ENCODE measurements at regions not wholly inside any gene's neighbourhood (a gene's known extent, or its start where the extent isn't known, plus 50 kb on each side); places are given as distances from the start of the nearest gene placed in this dataset.
A peak's percentile ranks its signal among the peaks of the same experiment; 100 is the strongest.

GRCh38 chr6:90402831-90403192, 106.2 kb upstream of the BACH2 start:
- peaks cover 56% of the 10 kb centered on the region for H3K4me1 ChIP-seq (ENCODE audit: control insufficient read depth, insufficient read depth, low read length, poor library complexity, severe bottlenecking)
- no peaks in the 10 kb centered on the region for H3K27me3 ChIP-seq (ENCODE audit: control insufficient read depth, insufficient read depth, low read length)
- Mint-ChIP-seq H3K27me3 (peaks cover 8% of the 10 kb centered on the region), H3K27ac (peak overlapping the region; percentile 92 to 97 (median 94)), H3K9me3 (no peaks in the 10 kb centered on the region), H3K4me3 (peak overlapping the region in 3 of 4 donors; percentile 72 to 86 (median 79)), H3K36me3 (no peaks in the 10 kb centered on the region), H3K4me1 (peaks cover 9 to 79% (median 62%) of the 10 kb centered on the region in 4 donors)
- DNase-seq, result no peak
- no peak for ATAC-seq (ENCODE audit: low read depth in 2 of 2)
- H3K4me3 ChIP-seq (ENCODE audit: low read depth, low read length), result peak overlapping the region; percentile 66
- H3K27ac ChIP-seq (ENCODE audit: insufficient read depth, low read length, poor library complexity, severe bottlenecking), result peak overlapping the region; percentile 78
- no peaks in the 10 kb centered on the region for H3K9me3 ChIP-seq (ENCODE audit: control insufficient read depth in 2 of 2, low read length in 2 of 2)
- no peaks in the 10 kb centered on the region for H3K36me3 ChIP-seq (ENCODE audit: control insufficient read depth, insufficient read depth, low read length)

DNA sequence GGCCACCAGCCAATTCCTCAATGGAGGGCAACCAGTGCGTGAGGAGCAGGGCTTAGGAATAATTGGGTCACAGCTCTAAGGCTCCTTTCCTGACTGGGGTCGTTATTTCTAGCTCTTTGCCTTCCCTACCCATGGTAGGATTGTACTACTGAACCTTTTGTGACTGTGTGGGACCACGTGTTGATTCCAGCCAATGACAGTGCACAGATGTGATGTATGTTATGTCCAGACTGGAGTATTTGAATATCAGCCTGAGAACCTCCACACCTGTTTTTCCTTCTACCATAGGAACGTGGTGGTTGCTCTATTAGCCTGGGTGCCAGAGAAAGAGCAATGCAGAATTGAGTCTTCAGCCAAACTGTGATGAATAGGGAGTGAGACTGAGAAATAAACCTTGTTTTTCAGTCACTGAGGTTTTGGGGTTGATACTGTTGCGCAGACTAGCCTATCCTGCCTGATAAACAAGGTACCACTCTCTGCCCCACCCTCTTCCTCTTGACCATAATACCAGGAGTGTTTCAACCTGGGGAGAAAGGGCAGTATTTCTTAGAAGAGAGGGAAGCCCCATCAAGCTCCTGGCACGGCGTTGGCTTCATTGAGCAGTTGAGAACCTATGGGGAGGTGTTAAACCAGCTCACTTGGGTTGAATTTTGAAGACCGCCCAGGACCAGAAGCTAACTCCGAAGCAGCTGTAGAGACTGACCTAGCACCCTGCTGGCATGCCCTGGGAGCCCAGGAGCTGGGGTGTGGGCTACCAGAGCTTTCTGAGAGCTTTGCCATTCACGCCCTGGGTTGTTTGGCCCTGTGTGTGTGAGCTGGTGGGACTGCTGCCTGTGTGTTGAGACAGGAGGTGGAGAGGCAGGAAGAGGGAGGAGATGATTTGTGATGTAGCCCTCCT, 105.5 kb upstream of the BACH2 start:
- H3K27me3 Mint-ChIP-seq, result peaks cover 6% of the 10 kb centered on the region
- peak overlapping the region; percentile 66 for H3K4me3 ChIP-seq (ENCODE audit: low read depth, low read length)
- DNase-seq, result peak in 2 of 3 donors; percentile 49 to 89

GRCh38 chr6:90399970-90400369, 103.3 kb upstream of the BACH2 start:
- H3K4me1 ChIP-seq (ENCODE audit: control insufficient read depth, insufficient read depth, low read length, poor library complexity, severe bottlenecking), result peaks cover 65% of the 10 kb centered on the region

More for the DNA sequence above, 105.5 kb upstream of the BACH2 start:
- Histone ChIP-seq H3K27ac (ENCODE audit: insufficient read depth, low read length, poor library complexity, severe bottlenecking) (peak overlapping the region; percentile 78), H3K27me3 (ENCODE audit: control insufficient read depth, insufficient read depth, low read length) (no peaks in the 10 kb centered on the region), H3K36me3 (ENCODE audit: control insufficient read depth, insufficient read depth, low read length) (no peaks in the 10 kb centered on the region), H3K4me1 (ENCODE audit: control insufficient read depth, insufficient read depth, low read length, poor library complexity, severe bottlenecking) (peaks cover 62% of the 10 kb centered on the region), H3K9me3 (ENCODE audit: control insufficient read depth in 2 of 2, low read length in 2 of 2) (no peaks in the 10 kb centered on the region)
- H3K9me3 Mint-ChIP-seq, result no peaks in the 10 kb centered on the region
- peak overlapping the region in 3 of 4 donors; percentile 72 to 79 (median 78) for H3K4me3 Mint-ChIP-seq
- no peaks in the 10 kb centered on the region for H3K36me3 Mint-ChIP-seq
- H3K4me1 Mint-ChIP-seq, result peaks cover 9 to 84% (median 67%) of the 10 kb centered on the region in 4 donors
- ATAC-seq (ENCODE audit: low read depth in 2 of 2), result peak; percentile 39 to 59
- peak overlapping the region; percentile 92 to 97 (median 94) for H3K27ac Mint-ChIP-seq

GRCh38 chr6:90397929-90398674, 101.5 kb upstream of the BACH2 start:
- Histone ChIP-seq H3K36me3 (ENCODE audit: control insufficient read depth, insufficient read depth, low read length) (no peaks in the 10 kb centered on the region), H3K9me3 (ENCODE audit: control insufficient read depth in 2 of 2, low read length in 2 of 2) (no peaks in the 10 kb centered on the region), H3K4me1 (ENCODE audit: control insufficient read depth, insufficient read depth, low read length, poor library complexity, severe bottlenecking) (peaks cover 59% of the 10 kb centered on the region), H3K27ac (ENCODE audit: insufficient read depth, low read length, poor library complexity, severe bottlenecking) (peak overlapping the region; percentile 72), H3K4me3 (ENCODE audit: low read depth, low read length) (peak overlapping the region; percentile 60), H3K27me3 (ENCODE audit: control insufficient read depth, insufficient read depth, low read length) (no peaks in the 10 kb centered on the region)
- H3K9me3 Mint-ChIP-seq, result no peaks in the 10 kb centered on the region
- H3K27me3 Mint-ChIP-seq, result peaks cover 18% of the 10 kb centered on the region
- H3K4me1 Mint-ChIP-seq, result peaks cover 12 to 77% (median 63%) of the 10 kb centered on the region in 4 donors
- DNase-seq (peak; percentile 63 to 88 (median 67)), ATAC-seq (ENCODE audit: low read depth in 2 of 2) (peak; percentile 87 to 93)
- peak overlapping the region; percentile 85 to 93 (median 87) for H3K27ac Mint-ChIP-seq
- H3K4me3 Mint-ChIP-seq, result peak overlapping the region; percentile 21 to 68 (median 42)
- no peaks in the 10 kb centered on the region for H3K36me3 Mint-ChIP-seq

More at GRCh38 chr6:90399970-90400369, 103.3 kb upstream of the BACH2 start:
- Mint-ChIP-seq H3K4me3 (peak overlapping the region in 1 of 4 donors; percentile 29), H3K27ac (peak overlapping the region; percentile 5 to 34 (median 21)), H3K9me3 (no peaks in the 10 kb centered on the region), H3K4me1 (peaks cover 4 to 77% (median 69%) of the 10 kb centered on the region in 4 donors), H3K36me3 (no peaks in the 10 kb centered on the region), H3K27me3 (peaks cover 13% of the 10 kb centered on the region)
- H3K9me3 ChIP-seq (ENCODE audit: control insufficient read depth in 2 of 2, low read length in 2 of 2), result no peaks in the 10 kb centered on the region
- H3K27me3 ChIP-seq (ENCODE audit: control insufficient read depth, insufficient read depth, low read length), result no peaks in the 10 kb centered on the region
- ATAC-seq (ENCODE audit: low read depth in 2 of 2) (no peak), DNase-seq (no peak)
- H3K36me3 ChIP-seq (ENCODE audit: control insufficient read depth, insufficient read depth, low read length), result no peaks in the 10 kb centered on the region
- H3K4me3 ChIP-seq (ENCODE audit: low read depth, low read length), result no peak overlapping the region
- H3K27ac ChIP-seq (ENCODE audit: insufficient read depth, low read length, poor library complexity, severe bottlenecking), result no peak overlapping the region

GRCh38 chr6:90397047-90397446, 100.4 kb upstream of the BACH2 start:
- peaks cover 50% of the 10 kb centered on the region for H3K4me1 ChIP-seq (ENCODE audit: control insufficient read depth, insufficient read depth, low read length, poor library complexity, severe bottlenecking)
- no peaks in the 10 kb centered on the region for H3K9me3 ChIP-seq (ENCODE audit: control insufficient read depth in 2 of 2, low read length in 2 of 2)
- H3K4me3 ChIP-seq (ENCODE audit: low read depth, low read length), result no peak overlapping the region
- H3K27ac ChIP-seq (ENCODE audit: insufficient read depth, low read length, poor library complexity, severe bottlenecking), result no peak overlapping the region
- H3K27me3 Mint-ChIP-seq, result peaks cover 18% of the 10 kb centered on the region
- no peaks in the 10 kb centered on the region for H3K36me3 Mint-ChIP-seq
- DNase-seq (no peak), ATAC-seq (ENCODE audit: low read depth in 2 of 2) (no peak)
- no peaks in the 10 kb centered on the region for H3K36me3 ChIP-seq (ENCODE audit: control insufficient read depth, insufficient read depth, low read length)
- no peaks in the 10 kb centered on the region for H3K27me3 ChIP-seq (ENCODE audit: control insufficient read depth, insufficient read depth, low read length)
- peak overlapping the region in 3 of 4 donors; percentile 3 to 33 (median 23) for H3K4me3 Mint-ChIP-seq
- H3K9me3 Mint-ChIP-seq, result no peaks in the 10 kb centered on the region
- H3K27ac Mint-ChIP-seq, result peak overlapping the region; percentile 65 to 93 (median 85)
- H3K4me1 Mint-ChIP-seq, result peaks cover 12 to 70% (median 58%) of the 10 kb centered on the region in 4 donors

DNA sequence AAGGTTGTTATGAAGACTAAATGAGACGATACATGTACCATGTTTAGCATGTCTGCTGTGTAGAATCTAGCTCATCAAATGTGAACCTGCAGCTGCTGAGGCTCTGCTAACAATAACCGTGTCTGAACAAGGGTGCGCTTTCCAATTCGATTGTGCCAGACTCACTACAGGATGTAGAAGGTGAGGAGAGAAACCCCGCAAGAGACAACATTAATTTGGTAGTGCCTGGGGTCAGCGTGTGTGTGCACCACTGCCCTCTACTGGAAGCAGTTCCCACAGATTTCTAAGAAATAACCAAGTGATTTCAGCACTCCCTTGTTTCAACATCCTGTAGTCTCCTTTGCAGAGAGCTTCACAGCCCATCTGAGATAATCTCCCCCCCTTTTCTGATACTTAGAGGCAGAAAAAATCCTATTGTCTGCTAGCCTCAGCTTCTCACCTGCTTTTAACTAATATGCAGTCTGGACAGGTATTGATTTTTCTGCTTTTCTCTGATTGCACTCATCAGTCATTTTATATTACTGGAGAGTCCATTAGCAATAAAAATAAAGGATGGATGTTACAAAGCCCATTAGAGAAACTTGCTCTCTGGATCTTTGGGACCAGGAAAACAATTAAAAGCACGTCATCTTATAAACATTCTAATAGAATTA, 96.7 kb upstream of the BACH2 start:
- Mint-ChIP-seq H3K36me3 (no peaks in the 10 kb centered on the region), H3K27me3 (peaks cover 20% of the 10 kb centered on the region), H3K27ac (peak overlapping the region in 1 of 3 donors; percentile 19), H3K9me3 (no peaks in the 10 kb centered on the region), H3K4me1 (peaks cover 9 to 39% (median 28%) of the 10 kb centered on the region in 4 donors), H3K4me3 (peak overlapping the region in 2 of 4 donors; percentile 16 to 22)
- peaks cover 25% of the 10 kb centered on the region for H3K4me1 ChIP-seq (ENCODE audit: control insufficient read depth, insufficient read depth, low read length, poor library complexity, severe bottlenecking)
- no peaks in the 10 kb centered on the region for H3K9me3 ChIP-seq (ENCODE audit: control insufficient read depth in 2 of 2, low read length in 2 of 2)
- peak; percentile 42 to 91 (median 77) for DNase-seq
- peaks cover 2% of the 10 kb centered on the region for H3K27me3 ChIP-seq (ENCODE audit: control insufficient read depth, insufficient read depth, low read length)
- no peak overlapping the region for H3K27ac ChIP-seq (ENCODE audit: insufficient read depth, low read length, poor library complexity, severe bottlenecking)
- ATAC-seq (ENCODE audit: low read depth in 2 of 2), result peak; percentile 60 to 62
- no peaks in the 10 kb centered on the region for H3K36me3 ChIP-seq (ENCODE audit: control insufficient read depth, insufficient read depth, low read length)
- peak overlapping the region; percentile 29 for H3K4me3 ChIP-seq (ENCODE audit: low read depth, low read length)

DNA sequence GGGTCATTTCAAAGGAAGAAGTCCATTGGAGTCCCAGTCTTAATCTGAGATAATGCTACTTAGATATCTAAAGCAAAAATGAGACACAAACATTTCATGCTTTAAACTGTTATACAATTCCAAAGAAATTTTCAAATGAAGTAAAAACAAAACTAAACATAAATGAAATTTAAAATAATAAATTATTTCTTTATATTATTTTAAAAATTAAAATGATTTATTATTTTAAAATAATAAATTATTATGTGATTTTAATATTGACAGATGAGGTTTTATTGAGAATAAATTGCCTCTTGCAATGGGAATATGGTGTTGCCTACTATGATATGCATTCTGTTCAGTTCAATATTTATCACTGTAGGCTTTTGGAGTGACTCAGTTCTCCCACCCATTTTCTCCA, 93.7 kb upstream of the BACH2 start:
- H3K9me3 ChIP-seq (ENCODE audit: control insufficient read depth in 2 of 2, low read length in 2 of 2), result no peaks in the 10 kb centered on the region
- peaks cover 11% of the 10 kb centered on the region for H3K4me1 ChIP-seq (ENCODE audit: control insufficient read depth, insufficient read depth, low read length, poor library complexity, severe bottlenecking)
- Mint-ChIP-seq H3K27me3 (peaks cover 26% of the 10 kb centered on the region), H3K36me3 (no peaks in the 10 kb centered on the region), H3K9me3 (no peaks in the 10 kb centered on the region), H3K4me3 (no peak overlapping the region), H3K4me1 (peaks cover 9 to 18% (median 11%) of the 10 kb centered on the region in 4 donors), H3K27ac (no peak overlapping the region)
- H3K27ac ChIP-seq (ENCODE audit: insufficient read depth, low read length, poor library complexity, severe bottlenecking), result no peak overlapping the region
- H3K4me3 ChIP-seq (ENCODE audit: low read depth, low read length), result no peak overlapping the region
- no peaks in the 10 kb centered on the region for H3K36me3 ChIP-seq (ENCODE audit: control insufficient read depth, insufficient read depth, low read length)
- H3K27me3 ChIP-seq (ENCODE audit: control insufficient read depth, insufficient read depth, low read length), result peaks cover 4% of the 10 kb centered on the region
- no peak for DNase-seq
- no peak for ATAC-seq (ENCODE audit: low read depth in 2 of 2)
